Endodermal cell (in vitro differentiated cells): ENCODE measurements at regions not wholly inside any gene's neighbourhood (a gene's known extent, or its start where the extent isn't known, plus 50 kb on each side); places are given as distances from the start of the nearest gene placed in this dataset.

Source experiments
- DNase-seq: peaks from one replicate; pipeline ENCODE4 v3.0.0-alpha.2; 2017
- H3K27ac ChIP-seq: 2 replicates; pipeline ENCODE4 v1.5.1; 2013; ENCODE audit warnings: mild to moderate bottlenecking, low read depth, low read length, moderate library complexity
- H3K27me3 ChIP-seq: 2 replicates; pipeline ENCODE4 v1.6.1; 2013; ENCODE audit warnings: mild to moderate bottlenecking, low read length, moderate library complexity; ENCODE audit not compliant: insufficient read depth, control insufficient read depth, poor library complexity, severe bottlenecking
- H3K36me3 ChIP-seq: 2 replicates; pipeline ENCODE4 v1.7.0; 2013; ENCODE audit warnings: mild to moderate bottlenecking, low read length, moderate library complexity; ENCODE audit not compliant: control insufficient read depth, insufficient read depth
- H3K4me1 ChIP-seq: one replicate; pipeline ENCODE4 v1.7.0; 2013; ENCODE audit warnings: low read length; ENCODE audit not compliant: control insufficient read depth, insufficient read depth
- H3K4me3 ChIP-seq: 2 replicates; pipeline ENCODE4 v1.5.1; 2013; ENCODE audit warnings: mild to moderate bottlenecking, low read length, moderate library complexity
- H3K9ac ChIP-seq: 2 replicates; pipeline ENCODE4 v1.6.1; 2013; ENCODE audit warnings: mild to moderate bottlenecking, low read length, moderate library complexity; ENCODE audit not compliant: poor library complexity, severe bottlenecking; ENCODE audit errors: extremely low read depth
- H3K9me3 ChIP-seq: 2 replicates; pipeline ENCODE4 v1.6.1; 2013; ENCODE audit warnings: mild to moderate bottlenecking, low read length, moderate library complexity; ENCODE audit not compliant: control insufficient read depth
- H3K27ac Mint-ChIP-seq: 2 replicates; pipeline ENCODE4 v1.8.0; 2020; ENCODE audit warnings: mixed read lengths
- H3K27me3 Mint-ChIP-seq: 2 replicates; pipeline ENCODE4 v1.8.0; 2021; ENCODE audit warnings: mild to moderate bottlenecking, mixed read lengths; ENCODE audit not compliant: insufficient read depth
- H3K36me3 Mint-ChIP-seq: 2 replicates; pipeline ENCODE4 v1.8.0; 2020; ENCODE audit warnings: low read depth, mixed read lengths
- H3K4me1 Mint-ChIP-seq: 2 replicates; pipeline ENCODE4 v1.8.0; 2020; ENCODE audit warnings: mixed read lengths
- H3K4me3 Mint-ChIP-seq: 2 replicates; pipeline ENCODE4 v1.8.0; 2020; ENCODE audit warnings: mild to moderate bottlenecking, moderate library complexity, mixed read lengths
- H3K9me3 Mint-ChIP-seq: 2 replicates; pipeline ENCODE4 v1.8.0; 2020; ENCODE audit warnings: mild to moderate bottlenecking, mixed read lengths
- CTCF ChIP-seq: fragments of 200-600 bp; sonication (generic); conservative IDR thresholded peaks from 2 replicates; pipeline ENCODE4 v1.5.0; 2021; ENCODE audit warnings: antibody characterized with exemption, mild to moderate bottlenecking
- WGBS, 2 experiments: methylation state at CpG; one replicate each; pipeline versions ENCODE4 v1.1.5 to v1.1.7; 2013; ENCODE audit warnings: missing lambda C conversion rate in 2 of 2, mixed read lengths in 1 of 2; ENCODE audit not compliant: insufficient coverage in 1 of 2, insufficient read length in 1 of 2; 5-methylcytosine and 5-hydroxymethylcytosine counted together

DNA sequence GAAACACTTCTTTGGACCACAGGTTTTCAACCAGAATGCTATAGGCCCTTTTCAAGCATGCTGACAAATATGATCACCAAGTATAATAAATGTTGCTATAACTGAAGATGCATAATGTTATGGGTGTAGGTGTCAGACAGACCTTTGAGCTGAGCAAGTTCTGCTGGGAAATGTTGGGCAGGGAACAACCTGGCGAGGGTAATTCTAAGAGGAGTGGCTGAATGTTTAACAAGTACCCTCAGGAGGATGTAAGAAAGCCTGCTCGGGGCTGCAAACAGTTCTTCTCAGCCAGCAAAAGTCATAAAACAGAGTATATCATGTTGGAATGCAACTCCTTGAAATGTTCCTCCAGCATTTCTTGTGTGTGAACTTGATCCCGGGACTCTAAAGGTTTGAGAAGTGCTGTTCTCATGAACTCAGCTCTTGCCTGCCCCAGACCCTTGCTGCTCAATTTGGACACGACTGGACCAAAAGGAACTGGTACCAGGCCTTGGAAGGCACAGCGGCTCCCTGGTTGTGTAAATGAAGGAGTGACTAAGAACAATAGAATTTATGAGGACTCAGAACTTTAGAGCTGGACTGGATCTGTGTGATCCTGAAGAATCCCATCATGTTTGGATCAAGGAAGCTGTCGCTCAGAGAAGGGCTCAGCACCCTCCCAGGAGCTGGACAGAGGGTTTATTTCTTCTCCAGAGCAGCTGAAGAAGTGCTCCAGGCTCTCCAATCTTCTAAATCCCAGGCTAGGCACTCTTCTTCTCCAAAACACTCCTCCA is 143.2 kb upstream of the ANK3 start:
- H3K27ac ChIP-seq = no peak overlapping the region
- peaks cover 18% of the 10 kb centered on the region for H3K4me1 Mint-ChIP-seq
- no peak overlapping the region for H3K4me3 Mint-ChIP-seq
- H3K36me3 ChIP-seq = no peaks in the 10 kb centered on the region
- H3K9ac ChIP-seq = no peak overlapping the region
- H3K36me3 Mint-ChIP-seq = no peaks in the 10 kb centered on the region
- WGBS, 2 experiments = 78 to 98% methylated on average over 4 to 6 of the region's 6 CpGs
- no peak for TF ChIP-seq CTCF
- no peak for DNase-seq
- no peaks in the 10 kb centered on the region for H3K9me3 ChIP-seq
- no peaks in the 10 kb centered on the region for H3K27me3 Mint-ChIP-seq
- H3K4me3 ChIP-seq = no peak overlapping the region
- H3K9me3 Mint-ChIP-seq = no peaks in the 10 kb centered on the region
- H3K27me3 ChIP-seq = no peaks in the 10 kb centered on the region
- H3K4me1 ChIP-seq = peaks cover 13% of the 10 kb centered on the region
- peak overlapping the region; percentile 30 for H3K27ac Mint-ChIP-seq

GRCh38 chr10:60531006-60531405 is 141.3 kb upstream of the ANK3 start:
- no peak for DNase-seq
- Mint-ChIP-seq H3K9me3 (no peaks in the 10 kb centered on the region), H3K36me3 (no peaks in the 10 kb centered on the region), H3K4me1 (peaks cover 23% of the 10 kb centered on the region), H3K4me3 (no peak overlapping the region), H3K27ac (no peak overlapping the region), H3K27me3 (no peaks in the 10 kb centered on the region)
- Histone ChIP-seq H3K9ac (no peak overlapping the region), H3K4me1 (peaks cover 13% of the 10 kb centered on the region), H3K9me3 (no peaks in the 10 kb centered on the region), H3K36me3 (no peaks in the 10 kb centered on the region), H3K27ac (no peak overlapping the region), H3K4me3 (no peak overlapping the region), H3K27me3 (no peaks in the 10 kb centered on the region)
- no peak for TF ChIP-seq CTCF
- 88 to 100% methylated on average over 1 to 2 of the region's 2 CpGs for whole genome bisulfite sequencing, 2 experiments

DNA sequence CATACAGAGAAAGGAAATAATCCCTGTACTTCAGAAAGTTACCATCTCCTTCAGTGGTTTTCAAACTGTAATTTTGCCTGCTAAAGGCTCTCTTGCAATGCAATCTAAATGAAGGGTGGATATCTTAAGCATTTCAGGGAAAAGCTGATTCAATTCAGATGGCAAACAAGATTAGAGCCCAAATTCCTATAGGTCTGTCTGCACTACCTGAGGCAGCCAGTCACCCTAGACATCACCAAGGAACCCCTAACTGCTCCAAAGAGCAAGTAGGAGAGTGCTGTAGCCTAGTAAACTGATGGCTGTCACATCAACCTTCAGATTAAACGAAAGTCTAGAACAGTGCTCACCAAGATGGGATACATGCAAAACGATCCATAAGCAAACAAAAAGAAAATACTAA is 138.0 kb upstream of the ANK3 start:
- H3K27me3 ChIP-seq = no peaks in the 10 kb centered on the region
- no peak overlapping the region for H3K4me3 Mint-ChIP-seq
- DNase-seq = no peak
- peaks cover 9% of the 10 kb centered on the region for H3K9me3 ChIP-seq
- H3K36me3 ChIP-seq = no peaks in the 10 kb centered on the region
- no peak for TF ChIP-seq CTCF
- peaks cover 5% of the 10 kb centered on the region for H3K4me1 ChIP-seq
- H3K27me3 Mint-ChIP-seq = no peaks in the 10 kb centered on the region
- 81% methylated on average over 2 of the region's 2 CpGs; no CpG with 5 or more reads in 1 of the 2 experiments for WGBS, 2 experiments
- H3K4me3 ChIP-seq = no peak overlapping the region
- no peak overlapping the region for H3K27ac Mint-ChIP-seq
- H3K4me1 Mint-ChIP-seq = peaks cover 6% of the 10 kb centered on the region
- H3K9ac ChIP-seq = no peak overlapping the region
- peaks cover 11% of the 10 kb centered on the region for H3K9me3 Mint-ChIP-seq
- no peak overlapping the region for H3K27ac ChIP-seq
- H3K36me3 Mint-ChIP-seq = no peaks in the 10 kb centered on the region
